Pancreas (tissue), 10 donors: ENCODE measurements at regions not wholly inside any gene's neighbourhood (a gene's known extent, or its start where the extent isn't known, plus 50 kb on each side); places are given as distances from the start of the nearest gene placed in this dataset.

ENCODE experiments used
- ATAC-seq, 4 donors: fragments of 200-7000 bp; cut with Tn5 transposase; one replicate each; pipeline versions ENCODE4 v1.8.0 to v1.9.1; 2020; ENCODE audit warnings: mild to moderate bottlenecking in 4 of 4, moderate library complexity in 4 of 4
- DNase-seq, 6 donors: peaks; one replicate each; pipeline ENCODE4 v3.0.0-alpha.2; 2020
- FAIRE-seq: peaks from 2 replicates; lab custom pipeline; 2012; peaks lifted over from hg19 to GRCh38; lab: Jason Lieb, UNC
- H3K27ac ChIP-seq, 4 donors: fragments of 200-600 bp; sonication (generic); 1 replicate in 3 of 4; 2 replicates in 1 of 4; pipeline versions ENCODE4 v1.5.0 to v1.8.0; 2020
- H3K27me3 ChIP-seq, 4 donors: fragments of 200-600 bp; one replicate each; pipeline ENCODE4 v1.8.0; 2021
- H3K36me3 ChIP-seq, 3 donors: fragments of 200-600 bp; sonication (generic) in 1 of 3; one replicate each; pipeline versions ENCODE4 v1.5.0 to v1.8.0; 2020 to 2021
- H3K4me1 ChIP-seq, 3 donors: fragments of 200-600 bp; one replicate each; pipeline ENCODE4 v1.8.0; 2021
- H3K4me3 ChIP-seq, 4 donors: fragments of 200-600 bp; sonication (generic) in 2 of 4; one replicate each; pipeline versions ENCODE4 v1.5.0 to v1.8.0; 2020 to 2021
- H3K9me3 ChIP-seq, 4 donors: fragments of 200-600 bp; one replicate each; pipeline ENCODE4 v1.8.0; 2021
- WGBS, 2 donors: extraction: QIAGEN DNeasy Blood & Tissue Kit; methylation state at CpG; one replicate each; pipeline ENCODE4 v1.1.7; 2013; 5-methylcytosine and 5-hydroxymethylcytosine counted together
- intact Hi-C, 3 donors: fragments of 100-400 bp; cut with DNase I; formaldehyde crosslinking; loops; one replicate each; pipeline versions ENCODE4 v1.11.1 to v1.14.2; 2022
- TF ChIP-seq, protein P1 (sequence below), 4 donors: fragments of 200-600 bp; sonication (generic) in 3 of 4; IDR thresholded peaks; one replicate each; pipeline versions ENCODE4 v1.5.0 to v1.8.0; 2021; ENCODE audit warnings: antibody characterized with exemption in 4 of 4
- donor health status: healthy with polysubstance abuse.
- donor health status: DM: no; HTN: no; CAD: no; lungs with moderate emphysema.
- donor health status: DM: no; HTN: no; CAD: no.
- donor health status: control.
- donor health status: control.
- donor health status: Bipolar disorder and iron deficiency.
- donor health status: DM: yes; HTN: yes; CAD: no.
- donor health status: DM: no; HTN: no; CAD: no.
- donor health status: DM: no; HTN: no; CAD: no.
- donor health status: DM: yes; HTN: yes; CAD: no.

- Histone ChIP-seq H3K36me3 (no peaks in the 10 kb centered on the region), H3K9me3 (no peaks in the 10 kb centered on the region), H3K4me3 (no peak overlapping the region), H3K27me3 (no peaks in the 10 kb centered on the region), H3K4me1 (no peaks in the 10 kb centered on the region), H3K27ac (no peak overlapping the region)
- intact Hi-C loops: no loop called here
- WGBS, 2 donors: 31 to 52% methylated on average over 3 of the region's 3 CpGs
- DNase-seq (no peak), ATAC-seq (no peak), FAIRE-seq (no peak)
- TF ChIP-seq, protein P1, sequence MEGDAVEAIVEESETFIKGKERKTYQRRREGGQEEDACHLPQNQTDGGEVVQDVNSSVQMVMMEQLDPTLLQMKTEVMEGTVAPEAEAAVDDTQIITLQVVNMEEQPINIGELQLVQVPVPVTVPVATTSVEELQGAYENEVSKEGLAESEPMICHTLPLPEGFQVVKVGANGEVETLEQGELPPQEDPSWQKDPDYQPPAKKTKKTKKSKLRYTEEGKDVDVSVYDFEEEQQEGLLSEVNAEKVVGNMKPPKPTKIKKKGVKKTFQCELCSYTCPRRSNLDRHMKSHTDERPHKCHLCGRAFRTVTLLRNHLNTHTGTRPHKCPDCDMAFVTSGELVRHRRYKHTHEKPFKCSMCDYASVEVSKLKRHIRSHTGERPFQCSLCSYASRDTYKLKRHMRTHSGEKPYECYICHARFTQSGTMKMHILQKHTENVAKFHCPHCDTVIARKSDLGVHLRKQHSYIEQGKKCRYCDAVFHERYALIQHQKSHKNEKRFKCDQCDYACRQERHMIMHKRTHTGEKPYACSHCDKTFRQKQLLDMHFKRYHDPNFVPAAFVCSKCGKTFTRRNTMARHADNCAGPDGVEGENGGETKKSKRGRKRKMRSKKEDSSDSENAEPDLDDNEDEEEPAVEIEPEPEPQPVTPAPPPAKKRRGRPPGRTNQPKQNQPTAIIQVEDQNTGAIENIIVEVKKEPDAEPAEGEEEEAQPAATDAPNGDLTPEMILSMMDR (IDR thresholded peaks at IDR 0.05): no peak
Measured at GRCh38 chr18:78641689-78642231, 337.9 kb upstream of the SALL3 start.

- DNase-seq (no peak), FAIRE-seq (no peak), ATAC-seq (no peak)
- intact Hi-C loops: no loop called here
- H3K36me3 ChIP-seq: no peaks in the 10 kb centered on the region
- H3K27ac ChIP-seq: no peak overlapping the region
- H3K4me1 ChIP-seq: no peaks in the 10 kb centered on the region
- no peaks in the 10 kb centered on the region for H3K9me3 ChIP-seq
- WGBS, 2 donors: 47 to 50% methylated on average over 11 of the region's 11 CpGs
- H3K27me3 ChIP-seq: no peaks in the 10 kb centered on the region
- TF ChIP-seq, protein P1 (IDR thresholded peaks at IDR 0.05): no peak
- no peak overlapping the region for H3K4me3 ChIP-seq
Measured at GRCh38 chr18:78642296-78642951, 337.2 kb upstream of the SALL3 start.

GRCh38 chr18:78643004-78643403 is 336.6 kb upstream of the SALL3 start:
- DNase-seq (no peak), FAIRE-seq (no peak), ATAC-seq (peak in 1 of 4 donors; percentile 46)
- Histone ChIP-seq H3K27ac (no peak overlapping the region), H3K9me3 (no peaks in the 10 kb centered on the region), H3K4me1 (no peaks in the 10 kb centered on the region), H3K27me3 (no peaks in the 10 kb centered on the region), H3K4me3 (no peak overlapping the region), H3K36me3 (no peaks in the 10 kb centered on the region)
- 29 to 32% methylated on average over 4 of the region's 4 CpGs for WGBS, 2 donors
- intact Hi-C loops: no loop called here
- TF ChIP-seq, protein P1 (IDR thresholded peaks at IDR 0.05): no peak

- Histone ChIP-seq H3K4me1 (no peaks in the 10 kb centered on the region), H3K27ac (no peak overlapping the region), H3K36me3 (no peaks in the 10 kb centered on the region), H3K27me3 (no peaks in the 10 kb centered on the region), H3K4me3 (no peak overlapping the region), H3K9me3 (no peaks in the 10 kb centered on the region)
- FAIRE-seq (no peak), DNase-seq (no peak), ATAC-seq (no peak)
- TF ChIP-seq, protein P1 (IDR thresholded peaks at IDR 0.05): no peak
- intact Hi-C loops: no loop called here
- WGBS, 2 donors: 70 to 83% methylated on average over 14 of the region's 14 CpGs
Measured at GRCh38 chr18:78643981-78644380, 335.6 kb upstream of the SALL3 start.

DNA sequence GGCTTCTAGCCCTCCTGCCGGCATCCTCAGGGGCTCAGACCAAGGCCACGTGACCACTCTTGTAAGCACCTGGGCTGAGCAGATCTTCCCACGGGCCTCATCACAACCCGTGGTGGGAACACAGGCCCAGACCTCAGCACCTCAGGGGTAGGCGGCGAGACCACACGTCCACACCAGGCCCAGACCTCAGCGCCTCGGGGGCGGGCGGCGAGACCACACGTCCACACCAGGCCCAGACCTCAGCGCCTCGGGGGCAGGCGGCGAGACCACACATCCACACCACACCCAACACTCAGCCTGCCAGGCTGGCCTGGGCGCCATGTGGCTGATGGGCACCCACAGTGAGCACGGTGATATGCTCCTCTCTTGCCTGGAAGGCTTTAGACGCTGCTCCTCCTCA is 334.4 kb upstream of the SALL3 start:
- 77 to 87% methylated on average over 20 of the region's 20 CpGs for WGBS, 2 donors
- intact Hi-C loops: no loop called here
- Histone ChIP-seq H3K4me1 (no peaks in the 10 kb centered on the region), H3K27ac (no peak overlapping the region), H3K27me3 (no peaks in the 10 kb centered on the region), H3K4me3 (no peak overlapping the region), H3K9me3 (no peaks in the 10 kb centered on the region), H3K36me3 (no peaks in the 10 kb centered on the region)
- no peak for FAIRE-seq
- no peak for ATAC-seq
- TF ChIP-seq, protein P1 (IDR thresholded peaks at IDR 0.05): no peak
- no peak for DNase-seq
